HCT116 (cell line): ENCODE measurements at regions not wholly inside any gene's neighbourhood (a gene's known extent, or its start where the extent isn't known, plus 50 kb on each side); places are given as distances from the start of the nearest gene placed in this dataset.

Experiments
- ATF3 ChIP-seq: IDR thresholded peaks from 2 replicates; pipeline ENCODE4 v1.6.1; 2012
- CTCF ChIP-seq, 3 experiments: fragments of 200-600 bp in 1 of 3; sonication (generic) in 1 of 3; IDR thresholded peaks in 2 of 3; conservative IDR thresholded peaks in 1 of 3; 2 replicates each; pipeline ENCODE4 v1.5.1; 2012 to 2017; ENCODE audit warnings: low read depth in 2 of 3, low read length in 2 of 3, antibody characterized with exemption in 1 of 3, borderline replicate concordance in 1 of 3, control low read depth in 1 of 3, mild to moderate bottlenecking in 1 of 3, mixed read lengths in 1 of 3, mixed run types in 1 of 3, moderate library complexity in 1 of 3; ENCODE audit not compliant: insufficient read depth in 1 of 3
- EGR1 ChIP-seq: IDR thresholded peaks from 2 replicates; pipeline ENCODE4 v1.6.1; 2012; ENCODE audit warnings: low read depth
- EZH2 ChIP-seq: fragments of 200-600 bp; sonication (generic); IDR thresholded peaks from 2 replicates; pipeline ENCODE4 v1.6.1; 2017; ENCODE audit warnings: antibody characterized with exemption, mixed run types
- EZH2phosphoT487 ChIP-seq: fragments of 200-600 bp; IDR thresholded peaks from 2 replicates; pipeline ENCODE4 v1.6.1; 2018; ENCODE audit warnings: antibody characterized with exemption, borderline replicate concordance
- FOSL1 ChIP-seq: IDR thresholded peaks from 2 replicates; pipeline ENCODE4 v1.6.1; 2012; ENCODE audit warnings: low read depth
- MAX ChIP-seq: IDR thresholded peaks from 2 replicates; pipeline ENCODE4 v1.6.1; 2012
- POLR2A ChIP-seq: IDR thresholded peaks from 2 replicates; pipeline ENCODE4 v1.7.0; 2011; ENCODE audit warnings: borderline replicate concordance; ENCODE audit not compliant: insufficient read depth, insufficient read length; ENCODE audit errors: extremely low read depth
- POLR2AphosphoS5 ChIP-seq: IDR thresholded peaks from 2 replicates; pipeline ENCODE4 v1.6.1; 2011; ENCODE audit warnings: mild to moderate bottlenecking, low read depth, low read length, moderate library complexity
- RAD21 ChIP-seq: IDR thresholded peaks from 2 replicates; pipeline ENCODE4 v1.6.1; 2012; ENCODE audit warnings: low read depth, mild to moderate bottlenecking
- SIN3A ChIP-seq: IDR thresholded peaks from 2 replicates; pipeline ENCODE4 v1.6.1; 2012; ENCODE audit warnings: low read depth
- TCF7L2 ChIP-seq: IDR thresholded peaks from 2 replicates; pipeline ENCODE4 v1.7.0; 2011; ENCODE audit warnings: borderline replicate concordance, inconsistent platforms; ENCODE audit not compliant: insufficient read depth, insufficient read length; ENCODE audit errors: extremely low read depth
- YY1 ChIP-seq: IDR thresholded peaks from 2 replicates; pipeline ENCODE4 v1.6.1; 2011; ENCODE audit warnings: low read length, low read depth, moderate library complexity, mild to moderate bottlenecking; ENCODE audit not compliant: insufficient replicate concordance; ENCODE audit errors: extremely low read depth
- ZBTB33 ChIP-seq: IDR thresholded peaks from 2 replicates; pipeline ENCODE4 v1.6.1; 2011; ENCODE audit warnings: mild to moderate bottlenecking, low read length, moderate library complexity; ENCODE audit not compliant: insufficient replicate concordance; ENCODE audit errors: extremely low read depth

GRCh38 chr3:181363231-181363630 is 348.5 kb upstream of the SOX2 start:
- TF ChIP-seq CTCF (IDR thresholded peaks at IDR 0.05 in 2 of 3, conservative IDR thresholded peaks at IDR 0.05 in 1 of 3; ENCODE audit: borderline replicate concordance in 1 of 3, insufficient read depth in 1 of 3, low read depth in 2 of 3, low read length in 2 of 3) (no peak), POLR2AphosphoS5 (no peak), EGR1 (no peak), POLR2A (no peak), YY1 (no peak), EZH2 (no peak), SIN3A (no peak), EZH2phosphoT487 (no peak), TCF7L2 (no peak), MAX (no peak), RAD21 (no peak), ZBTB33 (no peak), FOSL1 (no peak), ATF3 (no peak)
